Natural killer cell (primary cell): ENCODE measurements at regions not wholly inside any gene's neighbourhood (a gene's known extent, or its start where the extent isn't known, plus 50 kb on each side); places are given as distances from the start of the nearest gene placed in this dataset.

Source experiments
- ATAC-seq, 3 donors: fragments of 150-1000 bp in 2 of 3; fragments of 200-7000 bp in 1 of 3; cut with Tn5 transposase; 1 replicate in 1 of 3; 2 replicates in 2 of 3; pipeline ENCODE4 v1.10.0; 2021; ENCODE audit warnings: mild to moderate bottlenecking in 2 of 3, moderate library complexity in 2 of 3
- DNase-seq, 2 donors: peaks; one replicate each; pipeline versions ENCODE4 v3.0.0 to v3.0.0-alpha.2; 2013 to 2021; ENCODE audit warnings: mixed read lengths in 1 of 2
- H3K27ac ChIP-seq: one replicate; pipeline ENCODE4 v1.5.1; 2013; ENCODE audit warnings: mild to moderate bottlenecking, low read length
- H3K27me3 ChIP-seq: one replicate; pipeline ENCODE4 v1.6.1; 2013; ENCODE audit warnings: low read length; ENCODE audit not compliant: control insufficient read depth, insufficient read depth
- H3K36me3 ChIP-seq: one replicate; pipeline ENCODE4 v1.6.1; 2013; ENCODE audit warnings: low read length; ENCODE audit not compliant: control insufficient read depth, insufficient read depth
- H3K4me1 ChIP-seq: one replicate; pipeline ENCODE4 v1.6.1; 2013; ENCODE audit warnings: low read length; ENCODE audit not compliant: control insufficient read depth, insufficient read depth
- H3K4me3 ChIP-seq: one replicate; pipeline ENCODE4 v1.5.1; 2013; ENCODE audit warnings: low read length
- H3K9me3 ChIP-seq: one replicate; pipeline ENCODE4 v1.6.1; 2013; ENCODE audit warnings: low read length; ENCODE audit not compliant: control insufficient read depth, insufficient read depth
- H3K27ac Mint-ChIP-seq, 2 donors: one replicate each; pipeline ENCODE4 v1.8.0; 2022; ENCODE audit warnings: mild to moderate bottlenecking in 2 of 2, mixed read lengths in 2 of 2, moderate library complexity in 1 of 2
- H3K27me3 Mint-ChIP-seq, 2 donors: one replicate each; pipeline ENCODE4 v1.8.0; 2022; ENCODE audit warnings: low read depth in 2 of 2, mixed read lengths in 2 of 2
- H3K36me3 Mint-ChIP-seq: one replicate; pipeline ENCODE4 v1.8.0; 2022; ENCODE audit warnings: mixed read lengths
- H3K4me1 Mint-ChIP-seq, 2 donors: one replicate each; pipeline ENCODE4 v1.8.0; 2022; ENCODE audit warnings: mixed read lengths in 2 of 2
- H3K4me3 Mint-ChIP-seq: one replicate; pipeline ENCODE4 v1.8.0; 2022; ENCODE audit warnings: mild to moderate bottlenecking, moderate library complexity, mixed read lengths
- H3K9me3 Mint-ChIP-seq, 2 donors: one replicate each; pipeline ENCODE4 v1.8.0; 2022; ENCODE audit warnings: mixed read lengths in 2 of 2
- CTCF ChIP-seq: fragments of 200-600 bp; IDR thresholded peaks from one replicate; pipeline ENCODE4 v1.8.0; 2022; ENCODE audit warnings: antibody characterized with exemption
- WGBS: methylation state at CpG from one replicate; pipeline ENCODE4 v1.1.7; 2013; ENCODE audit warnings: missing lambda C conversion rate; ENCODE audit not compliant: insufficient coverage; 5-methylcytosine and 5-hydroxymethylcytosine counted together
- intact Hi-C: fragments of 100-400 bp; cut with micrococcal nuclease; formaldehyde crosslinking; loops from one replicate; pipeline ENCODE4 v1.14.2; 2022

GRCh38 chr1:87834151-87834550 is 505.5 kb downstream of the LMO4 start:
- H3K4me3 Mint-ChIP-seq: no peak overlapping the region
- no peak for TF ChIP-seq CTCF
- Histone ChIP-seq H3K4me1 (peaks cover 2% of the 10 kb centered on the region), H3K27ac (no peak overlapping the region), H3K9me3 (no peaks in the 10 kb centered on the region), H3K27me3 (no peaks in the 10 kb centered on the region), H3K4me3 (no peak overlapping the region), H3K36me3 (no peaks in the 10 kb centered on the region)
- DNase-seq (no peak), ATAC-seq (no peak)
- intact Hi-C loops: no loop called here
- 100% methylated on average over 2 of the region's 4 CpGs for WGBS
- peaks cover 0 to 2% of the 10 kb centered on the region in 2 donors for H3K27me3 Mint-ChIP-seq
- no peaks in the 10 kb centered on the region for H3K36me3 Mint-ChIP-seq
- H3K9me3 Mint-ChIP-seq: no peaks in the 10 kb centered on the region
- H3K27ac Mint-ChIP-seq: no peak overlapping the region
- peaks cover 8 to 16% of the 10 kb centered on the region in 2 donors for H3K4me1 Mint-ChIP-seq

GRCh38 chr1:87834941-87835340 is 506.3 kb downstream of the LMO4 start:
- Histone ChIP-seq H3K4me1 (peaks cover 2% of the 10 kb centered on the region), H3K9me3 (no peaks in the 10 kb centered on the region), H3K4me3 (no peak overlapping the region), H3K36me3 (no peaks in the 10 kb centered on the region), H3K27me3 (no peaks in the 10 kb centered on the region), H3K27ac (no peak overlapping the region)
- H3K36me3 Mint-ChIP-seq: no peaks in the 10 kb centered on the region
- ATAC-seq: no peak
- intact Hi-C loops: no loop called here
- no peaks in the 10 kb centered on the region for H3K9me3 Mint-ChIP-seq
- H3K27me3 Mint-ChIP-seq: peaks cover 0 to 2% of the 10 kb centered on the region in 2 donors
- no peak for TF ChIP-seq CTCF
- H3K4me3 Mint-ChIP-seq: no peak overlapping the region
- H3K4me1 Mint-ChIP-seq: peaks cover 8 to 16% of the 10 kb centered on the region in 2 donors
- H3K27ac Mint-ChIP-seq: no peak overlapping the region
- WGBS: 91% methylated on average over 8 of the region's 8 CpGs
- no peak for DNase-seq

- intact Hi-C loops: no loop called here
- 0% methylated on average over 1 of the region's 3 CpGs for WGBS
These were observed 512.1 kb downstream of the LMO4 start for GRCh38 chr1:87840767-87841166.

More at GRCh38 chr1:87840767-87841166, 512.1 kb downstream of the LMO4 start:
- no peak for DNase-seq
- Mint-ChIP-seq H3K36me3 (no peaks in the 10 kb centered on the region), H3K27me3 (no peaks in the 10 kb centered on the region), H3K9me3 (no peaks in the 10 kb centered on the region), H3K27ac (no peak overlapping the region), H3K4me3 (no peak overlapping the region), H3K4me1 (peaks cover 0 to 5% of the 10 kb centered on the region in 2 donors)
- H3K36me3 ChIP-seq: no peaks in the 10 kb centered on the region
- H3K27me3 ChIP-seq: no peaks in the 10 kb centered on the region
- ATAC-seq: no peak
- no peaks in the 10 kb centered on the region for H3K4me1 ChIP-seq
- H3K4me3 ChIP-seq: no peak overlapping the region
- TF ChIP-seq CTCF: no peak
- no peak overlapping the region for H3K27ac ChIP-seq
- no peaks in the 10 kb centered on the region for H3K9me3 ChIP-seq
